GM23338 (cell line): ENCODE measurements at regions not wholly inside any gene's neighbourhood (a gene's known extent, or its start where the extent isn't known, plus 50 kb on each side); places are given as distances from the start of the nearest gene placed in this dataset.

ENCODE experiments used
- ETS1 ChIP-seq: IDR thresholded peaks from 2 replicates; pipeline ENCODE4 v1.6.1; 2016; ENCODE audit warnings: antibody characterized with exemption
- EZH2 ChIP-seq: fragments of 200-600 bp; sonication (generic); IDR thresholded peaks from one replicate; pipeline ENCODE4 v1.8.0; 2017; ENCODE audit warnings: antibody characterized with exemption, mild to moderate bottlenecking, low read depth; ENCODE audit not compliant: unreplicated experiment
- EZH2phosphoT487 ChIP-seq: fragments of 200-600 bp; sonication (generic); IDR thresholded peaks from one replicate; pipeline ENCODE4 v1.8.1; 2018; ENCODE audit warnings: antibody characterized with exemption; ENCODE audit not compliant: unreplicated experiment
- POLR2AphosphoS5 ChIP-seq: IDR thresholded peaks from 2 replicates; pipeline ENCODE4 v1.6.1; 2016; ENCODE audit warnings: antibody characterized with exemption, low read depth
- REST ChIP-seq: IDR thresholded peaks from one replicate; pipeline ENCODE4 v1.6.1; 2018; ENCODE audit warnings: antibody characterized with exemption; ENCODE audit not compliant: unreplicated experiment
- ZNF462 ChIP-seq: fragments of 250-450 bp; sonication (Bioruptor Pico); IDR thresholded peaks from 2 replicates; pipeline ENCODE4 v1.5.0; 2020; ENCODE audit warnings: mild to moderate bottlenecking, moderate library complexity

GRCh38 chr14:61972711-61973110, 210.5 kb downstream of the SNAPC1 start (continued):
- TF ChIP-seq ZNF462 (CRISPR knock-in tag): no peak
- no peak for TF ChIP-seq EZH2
- no peak for TF ChIP-seq REST
- TF ChIP-seq ETS1: no peak
- no peak for TF ChIP-seq POLR2AphosphoS5
- no peak for TF ChIP-seq EZH2phosphoT487
